EH (cell line): ENCODE measurements at regions not wholly inside any gene's neighbourhood (a gene's known extent, or its start where the extent isn't known, plus 50 kb on each side); places are given as distances from the start of the nearest gene placed in this dataset.

Source experiments
- DNase-seq: peaks from one replicate; pipeline ENCODE4 v3.0.0-alpha.2; 2015; ENCODE audit warnings: low read depth

GRCh38 chr22:48270731-48271130 lies 1508.3 kb downstream of the TBC1D22A start:
- DNase-seq = no peak

GRCh38 chr22:48268771-48269552 lies 1506.5 kb downstream of the TBC1D22A start:
- no peak for DNase-seq

DNA sequence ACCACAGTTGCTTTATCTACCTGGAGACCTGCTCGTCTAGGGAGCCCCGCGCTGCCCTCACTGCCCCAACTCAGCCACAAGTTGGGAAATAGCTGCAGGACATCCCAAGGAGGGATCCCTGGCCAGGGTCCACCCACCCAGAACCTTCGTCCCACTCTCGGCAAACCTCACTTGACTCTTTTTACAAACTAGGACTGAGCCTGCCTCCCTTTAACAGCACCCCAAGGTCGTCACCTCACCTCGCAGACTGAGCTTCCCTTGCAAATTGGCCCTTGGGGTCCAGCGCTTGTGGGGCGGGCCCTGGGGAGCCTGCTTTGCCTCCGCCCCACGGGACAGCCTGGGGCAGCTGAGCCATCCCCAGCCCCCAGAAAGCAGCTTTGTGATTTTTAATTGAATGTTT lies 1505.8 kb downstream of the TBC1D22A start:
- no peak for DNase-seq

DNA sequence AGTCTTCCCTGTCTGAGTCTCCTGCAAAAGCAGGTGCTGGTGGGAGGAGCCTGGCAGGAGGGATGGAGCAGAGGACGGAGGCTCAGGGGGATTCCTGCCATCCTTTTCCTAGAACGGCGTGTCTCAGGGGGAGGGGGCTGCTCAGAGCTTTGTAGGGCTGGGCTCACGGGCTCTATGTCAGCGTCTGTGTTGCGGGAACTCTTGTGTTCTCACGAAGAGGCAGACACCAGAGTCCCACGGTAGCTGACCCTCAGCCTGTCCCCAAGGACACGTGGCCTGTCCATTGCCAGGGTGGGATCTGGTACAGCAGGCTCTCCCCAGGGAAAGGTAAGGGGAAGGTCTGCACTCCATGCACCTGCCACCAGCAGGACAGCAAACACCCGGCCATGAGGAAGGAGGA lies 1505.2 kb downstream of the TBC1D22A start:
- DNase-seq = no peak

GRCh38 chr22:48265000-48265625 lies 1502.7 kb downstream of the TBC1D22A start:
- DNase-seq = no peak

- DNase-seq = no peak
Observed at GRCh38 chr22:48264586-48264985, 1502.1 kb downstream of the TBC1D22A start.

GRCh38 chr22:48263791-48264351 lies 1501.4 kb downstream of the TBC1D22A start:
- no peak for DNase-seq

DNA sequence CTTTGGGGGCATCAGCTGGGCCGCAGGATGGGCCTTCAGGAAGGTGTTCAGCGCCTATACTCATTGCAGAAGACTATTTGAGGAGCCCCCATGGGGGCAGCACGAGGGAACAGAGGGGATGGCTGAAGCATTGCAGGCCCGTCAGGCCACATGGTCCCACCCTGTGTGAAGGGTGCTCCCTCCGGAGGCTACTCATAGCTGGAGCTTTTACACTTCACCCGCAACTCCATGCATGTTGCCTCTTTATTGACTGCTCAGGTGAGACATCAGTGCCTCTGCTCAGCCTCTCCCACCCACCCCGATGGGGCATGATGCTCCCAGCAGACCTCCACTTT lies 1500.9 kb downstream of the TBC1D22A start:
- DNase-seq = no peak

DNA sequence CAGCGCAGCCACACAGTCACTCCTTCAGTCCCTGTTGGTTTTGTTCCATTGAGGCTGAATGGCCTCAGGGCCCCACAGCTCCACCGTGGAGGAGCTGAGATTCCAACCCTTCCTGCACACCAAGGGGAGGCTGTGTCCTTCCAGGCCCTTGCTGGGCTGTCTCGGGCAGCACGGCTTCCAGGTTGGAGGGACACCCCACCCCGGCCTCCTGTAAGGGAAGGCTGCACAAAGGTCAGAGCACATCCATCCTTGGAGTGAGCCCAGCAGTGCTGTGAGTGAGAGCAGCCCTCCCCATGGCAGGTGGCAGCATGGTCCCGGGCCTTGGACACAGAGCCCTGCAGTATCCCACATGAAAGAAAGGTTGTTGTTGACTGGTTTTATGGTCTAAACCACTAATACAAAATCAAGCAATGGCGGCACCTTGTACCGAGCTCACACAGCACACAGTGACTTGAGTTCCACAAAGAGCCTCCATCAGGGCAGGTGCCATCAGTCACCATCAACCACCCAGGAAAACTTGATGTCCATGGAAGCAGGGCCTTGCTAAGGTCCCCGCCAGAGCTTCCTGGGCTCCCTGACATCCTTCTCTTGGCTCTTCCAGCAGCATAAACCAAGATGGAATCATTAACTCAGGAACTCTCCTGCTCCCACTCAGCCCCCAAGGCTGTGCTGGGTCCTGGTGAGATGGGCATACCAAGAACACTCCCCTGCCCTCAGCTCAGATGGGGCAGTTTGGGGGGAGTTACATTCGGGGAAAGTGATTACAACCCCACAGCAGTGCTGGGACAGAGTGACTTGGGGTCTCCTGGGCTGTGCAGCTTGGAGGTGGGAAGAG lies 1500.4 kb downstream of the TBC1D22A start:
- DNase-seq = no peak

GRCh38 chr22:48261706-48262105 lies 1499.3 kb downstream of the TBC1D22A start:
- DNase-seq = no peak

GRCh38 chr22:48261048-48261621 lies 1498.7 kb downstream of the TBC1D22A start:
- DNase-seq = no peak

- no peak for DNase-seq
Observed at GRCh38 chr22:48259991-48260670, 1497.7 kb downstream of the TBC1D22A start.

DNA sequence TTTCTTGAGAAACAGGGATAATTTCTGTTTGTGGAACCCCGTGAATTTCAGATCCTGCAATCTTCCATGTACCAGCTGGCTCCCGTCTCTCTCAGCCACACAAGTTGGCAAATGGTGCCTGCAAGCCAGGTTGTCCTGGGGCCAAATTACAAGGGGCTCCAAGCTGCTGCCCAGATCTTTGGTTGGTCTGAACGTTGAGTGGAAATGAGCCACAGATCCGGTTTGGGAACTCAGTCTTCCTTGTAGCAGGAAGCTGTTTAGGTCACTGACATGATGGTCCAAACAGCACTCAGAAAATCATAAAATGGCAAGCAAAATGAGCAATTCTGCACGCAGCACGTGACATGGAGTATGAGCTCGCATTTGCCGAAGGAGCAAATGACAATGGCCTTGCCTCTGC lies 1496.4 kb downstream of the TBC1D22A start:
- no peak for DNase-seq

DNA sequence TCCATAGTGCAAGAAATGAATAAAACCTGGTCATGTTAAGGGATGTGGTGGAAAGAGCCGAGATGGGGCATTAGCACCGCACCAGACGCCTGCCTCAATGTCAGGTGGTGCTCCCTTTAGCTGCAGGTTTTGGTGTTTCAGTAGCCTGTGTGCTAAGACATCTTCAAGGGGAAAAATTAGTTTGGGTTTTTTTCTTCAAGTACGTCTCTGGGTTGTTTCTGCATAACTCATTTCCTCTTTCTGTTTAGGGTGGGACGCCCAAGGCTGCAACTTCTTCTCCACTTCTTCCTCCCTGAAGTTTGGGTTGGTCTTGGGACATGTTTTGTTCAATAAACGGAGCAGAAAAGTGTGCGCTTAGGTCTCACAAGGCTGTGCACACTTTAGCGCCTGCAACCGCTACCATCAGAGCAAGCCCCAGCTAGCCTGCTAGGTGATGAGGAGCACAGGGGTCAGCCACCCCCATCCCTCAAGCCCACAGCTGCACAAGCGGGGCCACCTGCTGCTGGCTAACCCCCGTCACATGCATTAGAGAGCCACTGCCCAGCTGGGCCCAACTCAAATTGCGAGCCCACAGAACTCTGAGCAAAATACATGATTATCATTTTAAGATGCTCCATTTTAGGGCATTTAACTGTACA lies 1495.7 kb downstream of the TBC1D22A start:
- DNase-seq = no peak

DNA sequence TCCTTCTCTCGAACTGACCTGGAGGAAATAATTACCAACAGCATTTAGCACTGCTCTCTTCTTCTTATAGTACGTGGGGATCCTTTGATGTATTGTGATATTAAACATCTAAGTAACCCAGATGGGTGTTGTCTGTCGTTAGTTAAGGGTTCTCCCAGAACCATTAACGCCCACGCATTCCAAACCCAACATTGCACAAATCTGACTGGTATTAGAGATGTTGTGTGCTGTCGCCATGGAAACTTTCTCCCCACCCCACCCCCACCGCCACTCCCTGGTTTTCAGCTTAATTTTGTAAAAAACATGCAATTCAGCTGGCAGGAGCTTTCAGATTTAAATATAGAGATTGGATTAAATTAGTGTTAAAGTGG lies 1495.2 kb downstream of the TBC1D22A start:
- DNase-seq = no peak

DNA sequence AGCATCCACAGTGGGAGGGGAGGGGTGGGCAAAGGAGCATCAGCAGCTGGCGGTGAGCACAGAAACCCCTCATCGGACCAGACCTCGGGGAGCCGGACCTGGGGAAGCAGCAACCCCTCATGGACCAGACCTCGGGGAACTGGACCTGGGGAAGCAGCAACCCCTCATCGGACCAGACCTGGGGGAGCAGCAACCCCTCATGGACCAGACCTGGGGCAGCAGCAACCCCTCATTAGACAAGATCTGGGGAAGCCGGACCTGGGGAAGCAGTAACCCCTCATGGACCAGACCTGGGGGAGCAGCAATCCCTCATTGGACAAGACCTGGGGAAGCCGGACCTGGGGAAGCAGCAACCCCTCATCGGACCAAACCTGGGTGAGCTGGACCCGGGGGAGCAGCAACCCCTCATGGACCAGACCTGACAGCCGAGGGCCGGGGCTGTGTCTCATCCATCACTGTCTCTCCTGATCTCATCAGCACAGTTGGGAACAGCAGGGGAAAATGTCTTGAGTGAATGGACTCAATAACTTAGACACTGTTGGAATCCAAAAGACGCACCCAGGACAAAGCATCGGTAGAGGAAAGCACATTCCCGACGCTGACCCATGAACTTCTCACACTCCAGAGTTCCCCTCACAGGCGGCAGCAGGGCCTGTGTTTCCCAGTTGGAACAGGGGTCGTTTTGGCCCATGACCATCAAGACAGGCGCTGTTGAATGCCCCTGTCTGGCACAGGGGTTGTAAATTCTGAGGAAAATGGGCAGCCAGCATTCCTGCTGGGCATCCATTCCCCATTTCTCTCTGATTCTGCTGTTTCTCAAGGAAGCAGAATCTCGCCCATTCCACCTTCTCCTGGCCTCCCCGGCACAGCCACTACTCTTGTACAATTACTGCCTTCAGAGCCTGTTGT lies 1494.6 kb downstream of the TBC1D22A start:
- no peak for DNase-seq

DNA sequence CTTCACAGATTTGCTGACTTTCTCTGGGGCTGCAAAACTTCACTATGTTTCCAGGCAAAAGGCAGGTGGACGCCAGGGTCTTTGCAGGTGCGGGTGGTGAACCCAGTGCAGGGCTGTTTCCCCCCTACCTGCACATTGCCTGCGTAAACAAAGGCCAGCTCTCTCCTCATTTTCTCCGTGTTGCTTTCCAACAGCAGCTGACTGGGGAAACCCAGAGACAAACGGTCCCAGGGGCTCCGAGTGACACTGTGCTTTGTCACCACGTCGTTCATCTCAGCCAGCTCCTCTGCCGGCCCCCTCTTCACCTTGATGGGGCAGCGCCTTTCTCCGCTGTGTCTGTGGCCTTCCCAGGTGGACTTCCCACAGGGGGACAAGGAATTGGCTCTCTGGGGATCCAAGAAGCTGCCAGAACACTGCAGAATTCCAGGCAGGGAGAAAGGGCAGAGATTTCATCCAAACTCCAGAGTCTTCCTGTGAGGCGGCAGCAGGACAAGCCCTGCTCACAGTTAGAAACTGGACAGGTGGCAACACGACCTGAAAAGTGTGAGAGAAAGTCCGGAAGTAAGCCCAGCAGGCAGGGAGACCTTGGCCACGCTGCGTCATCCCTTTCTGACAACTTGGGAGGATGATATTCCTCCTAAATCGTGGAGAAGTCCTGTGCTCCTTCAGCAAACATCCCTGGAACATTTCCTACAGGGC lies 1493.7 kb downstream of the TBC1D22A start:
- no peak for DNase-seq

DNA sequence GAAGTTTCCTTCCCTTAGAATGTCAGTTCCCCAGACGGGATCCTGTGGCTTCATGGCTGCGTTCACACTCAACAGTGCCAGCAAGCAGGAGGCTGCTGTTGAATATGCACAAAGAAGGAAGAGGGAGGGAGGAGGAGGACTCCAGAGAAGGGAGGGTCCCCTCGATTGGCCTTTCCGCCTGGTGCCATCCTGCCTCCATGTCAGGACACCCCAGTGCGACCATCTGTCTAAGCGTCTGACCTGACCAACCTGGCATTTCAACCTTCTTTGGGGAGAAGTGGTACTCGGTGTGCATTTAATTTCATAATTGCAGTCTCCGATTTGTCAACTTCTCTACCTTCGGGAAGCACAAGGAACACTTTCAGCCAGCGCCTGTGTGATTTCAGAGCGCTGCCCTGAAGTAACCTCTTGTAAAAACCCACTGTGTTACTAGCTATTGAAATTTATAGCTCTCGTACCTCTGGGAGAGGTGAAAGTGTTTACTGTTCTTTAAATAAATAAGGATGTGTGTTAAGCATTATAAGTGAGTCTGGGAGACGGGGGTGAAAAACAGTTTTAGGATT lies 1491.9 kb downstream of the TBC1D22A start:
- DNase-seq = no peak

DNA sequence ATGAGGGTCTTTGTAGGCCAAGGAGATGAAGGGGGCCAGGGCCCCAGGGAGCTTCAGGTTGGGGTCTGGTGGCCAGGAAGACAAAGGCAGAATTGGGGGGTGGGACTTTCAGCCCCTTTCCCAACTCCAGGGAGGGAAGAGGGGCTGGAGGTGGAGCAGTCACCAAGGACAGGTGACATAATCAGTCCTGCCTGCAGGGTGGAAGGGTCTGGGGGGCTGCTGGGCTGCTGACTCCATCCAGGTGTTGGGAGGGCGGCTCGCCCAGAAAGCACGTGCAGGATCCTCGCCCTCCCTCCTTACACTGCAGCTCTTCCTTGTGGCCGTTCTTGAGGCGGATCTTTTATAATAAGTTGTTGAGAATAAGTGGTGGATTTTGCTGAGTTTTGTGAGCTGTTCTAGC lies 1491.1 kb downstream of the TBC1D22A start:
- DNase-seq = no peak
